ENCODE measurements at regions not wholly inside any gene's neighbourhood (a gene's known extent, or its start where the extent isn't known, plus 50 kb on each side); places are given as distances from the start of the nearest gene placed in this dataset.

DNA sequence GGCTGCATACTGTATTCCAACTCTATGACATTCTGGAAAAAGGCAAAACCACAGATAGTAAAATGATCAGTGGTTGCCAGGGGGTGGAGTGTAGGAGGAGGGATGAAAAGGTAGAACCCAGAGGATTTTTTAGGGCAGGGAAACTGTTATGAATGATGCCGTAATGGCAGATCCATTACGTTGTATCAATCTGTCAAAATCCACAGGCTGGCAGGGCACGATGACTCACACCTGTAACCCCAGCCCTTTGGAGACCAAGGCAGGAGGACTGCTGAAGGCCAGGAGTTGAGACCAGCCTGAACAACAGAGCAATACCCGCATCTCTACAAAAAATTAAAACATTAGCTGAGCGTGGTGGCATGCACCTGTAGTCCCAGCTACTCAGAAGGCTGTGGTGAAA is 91.8 kb downstream of the RMI2 start:
- Histone ChIP-seq H3K4me3 (ENCODE audit: low read depth, low read length) (no peak overlapping the region), H3K9me3 (peaks cover 3% of the 10 kb centered on the region; the same call in 1 of the 2 replicates), H3K4me1 (no peaks in the 10 kb centered on the region), H3K36me3 (no peaks in the 10 kb centered on the region), H3K27me3 (no peaks in the 10 kb centered on the region)
- TF ChIP-seq, protein P1, sequence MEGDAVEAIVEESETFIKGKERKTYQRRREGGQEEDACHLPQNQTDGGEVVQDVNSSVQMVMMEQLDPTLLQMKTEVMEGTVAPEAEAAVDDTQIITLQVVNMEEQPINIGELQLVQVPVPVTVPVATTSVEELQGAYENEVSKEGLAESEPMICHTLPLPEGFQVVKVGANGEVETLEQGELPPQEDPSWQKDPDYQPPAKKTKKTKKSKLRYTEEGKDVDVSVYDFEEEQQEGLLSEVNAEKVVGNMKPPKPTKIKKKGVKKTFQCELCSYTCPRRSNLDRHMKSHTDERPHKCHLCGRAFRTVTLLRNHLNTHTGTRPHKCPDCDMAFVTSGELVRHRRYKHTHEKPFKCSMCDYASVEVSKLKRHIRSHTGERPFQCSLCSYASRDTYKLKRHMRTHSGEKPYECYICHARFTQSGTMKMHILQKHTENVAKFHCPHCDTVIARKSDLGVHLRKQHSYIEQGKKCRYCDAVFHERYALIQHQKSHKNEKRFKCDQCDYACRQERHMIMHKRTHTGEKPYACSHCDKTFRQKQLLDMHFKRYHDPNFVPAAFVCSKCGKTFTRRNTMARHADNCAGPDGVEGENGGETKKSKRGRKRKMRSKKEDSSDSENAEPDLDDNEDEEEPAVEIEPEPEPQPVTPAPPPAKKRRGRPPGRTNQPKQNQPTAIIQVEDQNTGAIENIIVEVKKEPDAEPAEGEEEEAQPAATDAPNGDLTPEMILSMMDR (IDR thresholded peaks at IDR 0.05; ENCODE audit: low read depth, low read length): no peak
- no peak for DNase-seq

DNA sequence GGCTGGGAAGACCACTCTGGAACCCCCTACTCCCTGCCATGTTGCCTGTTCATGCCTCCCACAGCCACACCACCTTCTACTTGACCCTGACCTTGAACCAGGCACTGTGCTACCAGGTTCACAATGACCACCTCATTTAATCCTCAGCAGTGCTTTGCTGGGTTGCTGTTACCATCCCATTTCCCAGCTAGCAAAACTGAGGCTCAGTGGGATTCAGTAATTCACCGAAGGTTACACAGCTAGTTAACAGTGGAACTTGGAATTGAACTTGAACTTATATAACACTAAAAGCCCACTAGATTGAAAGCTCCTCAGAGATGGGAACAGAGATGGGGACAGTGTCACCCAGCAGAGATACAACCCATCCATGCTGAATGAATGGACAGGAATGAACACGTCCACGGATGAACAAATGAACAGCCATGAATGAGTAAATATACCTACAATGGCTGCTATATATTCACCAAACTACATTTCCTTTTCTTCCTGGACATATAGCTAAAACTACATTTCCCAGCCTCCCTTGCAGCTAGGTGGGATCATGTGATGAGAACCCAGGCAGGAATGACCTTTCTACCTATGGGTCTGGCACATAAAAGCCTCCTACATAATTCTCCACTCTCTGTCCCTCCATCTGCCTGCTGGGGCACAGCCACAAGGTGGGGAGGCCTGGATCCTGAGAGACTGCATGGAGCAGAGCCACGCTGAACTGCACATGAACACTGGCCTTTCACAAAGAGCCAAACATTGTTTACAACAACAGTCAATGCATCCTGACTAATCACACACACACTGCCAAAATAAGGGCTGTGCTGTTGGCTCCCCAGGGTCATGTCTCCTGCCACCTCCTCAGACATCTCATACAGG is 94.8 kb downstream of the RMI2 start:
- Histone ChIP-seq H3K4me1 (no peaks in the 10 kb centered on the region), H3K9me3 (peaks cover 3% of the 10 kb centered on the region; the same call in 1 of the 2 replicates), H3K27me3 (no peaks in the 10 kb centered on the region), H3K36me3 (no peaks in the 10 kb centered on the region), H3K4me3 (ENCODE audit: low read depth, low read length) (no peak overlapping the region)
- DNase-seq: no peak
- TF ChIP-seq, protein P1 (IDR thresholded peaks at IDR 0.05; ENCODE audit: low read depth, low read length): no peak

DNA sequence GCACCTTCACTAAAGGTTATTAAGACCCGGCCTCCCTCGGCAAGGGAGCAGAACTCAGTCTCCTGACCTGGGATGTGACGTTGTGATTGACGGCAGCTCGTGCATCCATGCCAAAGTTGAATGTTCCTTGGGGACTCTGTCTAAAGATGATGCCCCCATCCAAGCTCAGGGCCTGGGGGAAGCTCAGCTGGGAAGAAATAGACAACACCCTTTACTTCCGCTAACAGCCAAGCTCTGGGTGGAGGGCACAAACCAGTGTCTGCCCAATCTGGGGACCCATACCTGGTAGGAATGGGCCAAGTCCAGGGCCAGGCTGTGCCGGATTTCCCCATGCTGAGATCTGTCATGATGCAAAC is 95.4 kb downstream of the RMI2 start:
- Histone ChIP-seq H3K36me3 (no peaks in the 10 kb centered on the region), H3K9me3 (peaks cover 3% of the 10 kb centered on the region; the same call in 1 of the 2 replicates), H3K27me3 (no peaks in the 10 kb centered on the region), H3K4me1 (no peaks in the 10 kb centered on the region), H3K4me3 (ENCODE audit: low read depth, low read length) (no peak overlapping the region)
- no peak for DNase-seq
- TF ChIP-seq, protein P1 (IDR thresholded peaks at IDR 0.05; ENCODE audit: low read depth, low read length): no peak

DNA sequence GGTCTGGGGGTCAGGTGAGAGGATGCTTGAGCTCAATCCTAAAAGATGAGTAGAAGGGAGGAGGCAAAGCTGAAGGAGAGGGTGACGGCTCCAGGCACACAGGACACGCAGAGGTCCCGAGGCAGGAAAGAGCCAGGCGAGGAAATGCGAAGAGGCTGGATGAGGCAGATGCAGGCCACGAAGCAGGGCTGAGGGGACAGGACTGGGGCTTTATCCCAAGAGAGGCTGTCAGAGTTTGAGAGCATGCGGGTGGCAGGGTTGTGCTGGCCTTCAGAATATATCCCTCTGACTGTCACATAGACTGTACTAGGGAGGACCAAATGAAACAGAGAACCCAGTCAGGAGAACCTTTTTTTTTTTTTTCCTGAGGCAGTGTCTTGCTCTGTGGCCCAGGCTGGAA is 100.2 kb downstream of the RMI2 start:
- DNase-seq: no peak
- H3K36me3 ChIP-seq: no peaks in the 10 kb centered on the region
- H3K9me3 ChIP-seq: peaks cover 3% of the 10 kb centered on the region; the same call in 1 of the 2 replicates
- H3K4me1 ChIP-seq: no peaks in the 10 kb centered on the region
- no peak overlapping the region for H3K4me3 ChIP-seq (ENCODE audit: low read depth, low read length)
- H3K27me3 ChIP-seq: no peaks in the 10 kb centered on the region
- TF ChIP-seq, protein P1 (IDR thresholded peaks at IDR 0.05; ENCODE audit: low read depth, low read length): no peak

DNA sequence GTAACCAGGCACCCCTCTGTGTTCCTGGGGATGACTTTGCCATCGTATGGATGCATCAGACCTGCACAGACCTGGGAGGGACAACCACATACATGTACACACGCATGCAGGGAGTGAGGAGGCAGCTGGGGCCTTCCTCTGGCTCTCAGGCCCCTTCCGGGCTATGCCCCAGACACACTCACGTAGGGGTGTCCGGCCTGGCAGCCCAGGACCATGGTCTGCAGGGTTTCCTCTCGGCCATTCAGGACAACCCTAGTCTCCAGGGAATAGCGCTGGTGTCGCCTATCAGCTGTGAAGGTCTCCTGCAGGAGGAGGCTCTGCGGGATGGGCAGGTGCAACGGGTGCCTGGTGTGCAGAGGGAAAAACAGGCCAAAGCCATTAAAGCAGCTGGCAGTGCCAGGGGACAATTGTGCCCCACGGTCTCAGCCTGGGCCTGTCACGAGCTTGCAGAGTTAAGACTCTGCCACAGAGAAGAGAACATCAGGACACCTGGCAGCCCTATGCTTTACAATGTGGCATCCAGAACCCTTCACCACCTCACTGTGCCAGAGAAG is 101.4 kb downstream of the RMI2 start:
- H3K9me3 ChIP-seq: peaks cover under 1% of the 10 kb centered on the region; the same call in 1 of the 2 replicates
- TF ChIP-seq, protein P1 (IDR thresholded peaks at IDR 0.05; ENCODE audit: low read depth, low read length): no peak
- no peaks in the 10 kb centered on the region for H3K36me3 ChIP-seq
- H3K4me1 ChIP-seq: no peaks in the 10 kb centered on the region
- H3K4me3 ChIP-seq (ENCODE audit: low read depth, low read length): no peak overlapping the region
- H3K27me3 ChIP-seq: no peaks in the 10 kb centered on the region
- DNase-seq: no peak

DNA sequence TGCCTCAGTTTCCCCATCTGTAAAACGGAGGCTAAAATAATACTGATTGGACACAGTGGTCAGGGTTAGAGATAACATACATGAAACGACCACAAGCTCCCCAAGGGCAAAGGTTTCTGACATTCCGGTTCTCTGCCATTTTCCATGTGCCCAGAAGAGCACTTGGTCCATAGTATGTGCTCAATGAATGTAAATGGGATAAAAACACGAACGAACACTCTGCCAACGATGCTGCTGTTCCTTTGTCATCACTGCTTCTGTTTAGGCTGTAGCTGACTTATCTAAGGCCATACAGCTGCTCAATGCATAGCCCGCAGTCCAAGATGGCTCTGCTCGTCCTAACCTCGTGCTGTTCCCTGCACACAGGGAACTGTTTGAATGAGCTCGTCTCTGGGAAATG is 102.0 kb downstream of the RMI2 start:
- no peak for DNase-seq
- TF ChIP-seq, protein P1 (IDR thresholded peaks at IDR 0.05; ENCODE audit: low read depth, low read length): no peak
- no peaks in the 10 kb centered on the region for H3K9me3 ChIP-seq
- H3K4me1 ChIP-seq: no peaks in the 10 kb centered on the region
- no peaks in the 10 kb centered on the region for H3K36me3 ChIP-seq
- H3K27me3 ChIP-seq: no peaks in the 10 kb centered on the region
- H3K4me3 ChIP-seq (ENCODE audit: low read depth, low read length): no peak overlapping the region
